ENCODE measurements at regions not wholly inside any gene's neighbourhood (a gene's known extent, or its start where the extent isn't known, plus 50 kb on each side); places are given as distances from the start of the nearest gene placed in this dataset.

DNA sequence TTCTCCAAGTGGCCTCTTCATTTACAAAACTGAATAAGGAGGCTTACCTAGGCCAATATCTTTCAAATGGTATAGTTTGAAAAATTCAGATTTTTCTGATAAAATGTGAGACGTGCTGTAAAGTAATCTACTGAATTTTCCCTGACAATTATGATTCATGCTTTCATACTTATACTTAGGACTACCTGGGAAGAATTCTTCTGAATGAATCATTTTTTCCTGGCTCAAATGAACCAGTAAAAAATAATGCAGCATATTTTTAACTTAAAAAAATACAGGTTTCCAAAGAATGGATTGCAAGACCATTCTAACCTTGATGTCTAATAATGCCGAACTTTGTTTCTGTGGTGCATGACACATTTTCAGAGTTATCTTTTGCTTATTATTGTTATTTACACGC is 375.4 kb downstream of the ZNF674 start:
- 0% methylated on average over 2 of the region's 3 CpGs for WGBS (ENCODE audit: insufficient coverage, low coverage, missing lambda C conversion rate)
- Histone ChIP-seq H3K27ac (ENCODE audit: extremely low read depth, low read depth, low read length) (no peak overlapping the region), H3K9me3 (replicated peaks; ENCODE audit: control insufficient read depth, insufficient read depth, low read depth, low read length) (no peaks in the 10 kb centered on the region), H3K4me3 (no peak overlapping the region), H3K36me3 (ENCODE audit: control insufficient read depth, insufficient read depth, low read length) (no peaks in the 10 kb centered on the region), H3K4me1 (replicated peaks in 1 of 2; ENCODE audit: control insufficient read depth in 2 of 2, insufficient read depth in 2 of 2, low read length in 2 of 2) (no peaks in the 10 kb centered on the region), H3K79me2 (ENCODE audit: control insufficient read depth, insufficient read depth, low read length) (no peaks in the 10 kb centered on the region), H4K20me1 (replicated peaks; ENCODE audit: control insufficient read depth, insufficient read depth, low read length) (no peaks in the 10 kb centered on the region), H3K27me3 (ENCODE audit: control insufficient read depth in 2 of 2, insufficient read depth in 2 of 2, low read length in 2 of 2) (no peaks in the 10 kb centered on the region), H2AFZ (ENCODE audit: low read depth, low read length) (no peak overlapping the region), H3K4me2 (ENCODE audit: insufficient read depth, low read length) (no peak overlapping the region), H3K9ac (ENCODE audit: insufficient read depth in 1 of 2, low read depth in 2 of 2, low read length in 2 of 2) (no peak overlapping the region), H3K9me1 (ENCODE audit: control insufficient read depth, insufficient read depth, low read length) (no peaks in the 10 kb centered on the region)
- no peak for TF ChIP-seq SAP30 (IDR thresholded peaks at IDR 0.05; ENCODE audit: borderline replicate concordance, insufficient read depth, low read depth, low read length, poor library complexity, severe bottlenecking)
- no peak for TF ChIP-seq NCOA2 (IDR thresholded peaks at IDR 0.05; ENCODE audit: partially characterized antibody in 2 of 2)
- TF ChIP-seq ZNF224 (CRISPR knock-in tag; IDR thresholded peaks at IDR 0.05) = no peak
- TF ChIP-seq MEF2A (IDR thresholded peaks at IDR 0.05; ENCODE audit: control insufficient read depth, low read depth, low read length) = no peak
- ATAC-seq = no peak
- ChIA-PET POLR2A (no interaction called here), CTCF (ENCODE audit: low intra/inter-chr PET ratio) (no interaction called here)
- no peak for DNase-seq (ENCODE audit: extremely low read depth in 1 of 4, low spot score in 3 of 4)
- no TSS peak for BruUV-seq (replicated peaks)
- no peak for FAIRE-seq
- in situ Hi-C loops (cut with MboI) (no loop called here), intact Hi-C loops (cut with micrococcal nuclease) (no loop called here)

DNA sequence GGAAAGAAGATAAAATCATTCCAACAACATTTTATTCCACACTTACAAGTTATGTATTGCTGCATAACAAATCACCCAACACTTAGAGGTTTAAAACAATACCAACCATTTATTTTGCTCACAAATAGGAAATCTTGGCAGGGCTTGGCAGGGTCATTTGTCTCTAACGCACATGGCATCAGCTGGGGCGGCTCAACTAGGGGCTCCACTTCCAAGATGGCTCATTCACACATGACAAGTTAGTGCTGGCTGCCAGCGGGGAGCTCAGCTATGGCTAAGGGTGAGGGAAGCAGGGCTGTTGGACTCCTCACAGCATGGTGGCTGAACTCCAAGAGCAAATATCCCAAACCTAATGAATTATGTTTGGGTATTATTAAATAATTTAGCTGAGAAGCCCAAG is 377.0 kb downstream of the ZNF674 start:
- H3K9me3 ChIP-seq (replicated peaks; ENCODE audit: control insufficient read depth, insufficient read depth, low read depth, low read length) = no peaks in the 10 kb centered on the region
- no peak overlapping the region for H2AFZ ChIP-seq (ENCODE audit: low read depth, low read length)
- TF ChIP-seq BCL6 (CRISPR knock-in tag; IDR thresholded peaks at IDR 0.05) = no peak
- H4K20me1 ChIP-seq (replicated peaks; ENCODE audit: control insufficient read depth, insufficient read depth, low read length) = no peaks in the 10 kb centered on the region
- H3K4me3 ChIP-seq = no peak overlapping the region
- DNase-seq (ENCODE audit: extremely low read depth in 1 of 4, low spot score in 3 of 4) = no peak
- no peaks in the 10 kb centered on the region for H3K4me1 ChIP-seq (replicated peaks in 1 of 2; ENCODE audit: control insufficient read depth in 2 of 2, insufficient read depth in 2 of 2, low read length in 2 of 2)
- no peak overlapping the region for H3K9ac ChIP-seq (ENCODE audit: insufficient read depth in 1 of 2, low read depth in 2 of 2, low read length in 2 of 2)
- FAIRE-seq = no peak
- no peaks in the 10 kb centered on the region for H3K79me2 ChIP-seq (ENCODE audit: control insufficient read depth, insufficient read depth, low read length)
- H3K9me1 ChIP-seq (ENCODE audit: control insufficient read depth, insufficient read depth, low read length) = no peaks in the 10 kb centered on the region
- H3K4me2 ChIP-seq (ENCODE audit: insufficient read depth, low read length) = no peak overlapping the region
- ATAC-seq = no peak
- H3K27ac ChIP-seq (ENCODE audit: extremely low read depth, low read depth, low read length) = no peak overlapping the region
- POLR2A ChIA-PET = no interaction called here
- intact Hi-C loops (cut with micrococcal nuclease) = no loop called here
- BruUV-seq (replicated peaks) = no TSS peak
- H3K27me3 ChIP-seq (ENCODE audit: control insufficient read depth in 2 of 2, insufficient read depth in 2 of 2, low read length in 2 of 2) = no peaks in the 10 kb centered on the region
- CTCF ChIA-PET (ENCODE audit: low intra/inter-chr PET ratio) = no interaction called here
- WGBS (ENCODE audit: insufficient coverage, low coverage, missing lambda C conversion rate) = 0% methylated on average over 3 of the region's 3 CpGs
- in situ Hi-C loops (cut with MboI) = no loop called here
- H3K36me3 ChIP-seq (ENCODE audit: control insufficient read depth, insufficient read depth, low read length) = no peaks in the 10 kb centered on the region
